GM12865 (cell line): ENCODE measurements at regions not wholly inside any gene's neighbourhood (a gene's known extent, or its start where the extent isn't known, plus 50 kb on each side); places are given as distances from the start of the nearest gene placed in this dataset.

Experiments
- DNase-seq: peaks from one replicate; pipeline ENCODE4 v3.0.0; 2010; ENCODE audit warnings: low read depth
- H3K4me3 ChIP-seq: 2 replicates; pipeline ENCODE4 v1.5.1; 2011; ENCODE audit warnings: mild to moderate bottlenecking, low read depth, low read length, control low read depth
- TF ChIP-seq, protein P1 (sequence below): IDR thresholded peaks from 2 replicates; pipeline ENCODE4 v1.5.1; 2011; ENCODE audit warnings: low read length, control low read depth, low read depth, inconsistent platforms; ENCODE audit not compliant: insufficient read depth; ENCODE audit errors: missing control alignments

DNA sequence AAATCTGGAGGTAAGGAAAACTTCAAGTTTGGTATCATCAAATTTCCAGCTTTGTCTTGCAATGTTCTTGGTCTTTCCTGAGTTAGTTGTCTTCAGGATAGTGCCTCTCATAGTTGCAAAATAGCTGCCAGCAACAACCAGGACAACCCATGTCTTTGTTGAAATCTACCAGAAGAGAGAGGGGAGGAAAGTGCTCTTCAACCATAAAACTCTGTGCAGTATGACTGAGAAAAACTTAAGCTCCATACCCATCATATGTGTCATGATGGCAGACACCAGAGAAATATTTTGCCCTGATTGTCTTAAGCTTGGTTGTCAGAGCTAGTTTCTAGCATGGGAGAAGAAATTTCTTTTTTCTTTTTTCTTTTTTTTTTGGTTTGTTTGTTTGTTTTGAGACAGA is 103.3 kb downstream of the SPRY2 start:
- no peak overlapping the region for H3K4me3 ChIP-seq
- TF ChIP-seq, protein P1, sequence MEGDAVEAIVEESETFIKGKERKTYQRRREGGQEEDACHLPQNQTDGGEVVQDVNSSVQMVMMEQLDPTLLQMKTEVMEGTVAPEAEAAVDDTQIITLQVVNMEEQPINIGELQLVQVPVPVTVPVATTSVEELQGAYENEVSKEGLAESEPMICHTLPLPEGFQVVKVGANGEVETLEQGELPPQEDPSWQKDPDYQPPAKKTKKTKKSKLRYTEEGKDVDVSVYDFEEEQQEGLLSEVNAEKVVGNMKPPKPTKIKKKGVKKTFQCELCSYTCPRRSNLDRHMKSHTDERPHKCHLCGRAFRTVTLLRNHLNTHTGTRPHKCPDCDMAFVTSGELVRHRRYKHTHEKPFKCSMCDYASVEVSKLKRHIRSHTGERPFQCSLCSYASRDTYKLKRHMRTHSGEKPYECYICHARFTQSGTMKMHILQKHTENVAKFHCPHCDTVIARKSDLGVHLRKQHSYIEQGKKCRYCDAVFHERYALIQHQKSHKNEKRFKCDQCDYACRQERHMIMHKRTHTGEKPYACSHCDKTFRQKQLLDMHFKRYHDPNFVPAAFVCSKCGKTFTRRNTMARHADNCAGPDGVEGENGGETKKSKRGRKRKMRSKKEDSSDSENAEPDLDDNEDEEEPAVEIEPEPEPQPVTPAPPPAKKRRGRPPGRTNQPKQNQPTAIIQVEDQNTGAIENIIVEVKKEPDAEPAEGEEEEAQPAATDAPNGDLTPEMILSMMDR: no peak
- no peak for DNase-seq

DNA sequence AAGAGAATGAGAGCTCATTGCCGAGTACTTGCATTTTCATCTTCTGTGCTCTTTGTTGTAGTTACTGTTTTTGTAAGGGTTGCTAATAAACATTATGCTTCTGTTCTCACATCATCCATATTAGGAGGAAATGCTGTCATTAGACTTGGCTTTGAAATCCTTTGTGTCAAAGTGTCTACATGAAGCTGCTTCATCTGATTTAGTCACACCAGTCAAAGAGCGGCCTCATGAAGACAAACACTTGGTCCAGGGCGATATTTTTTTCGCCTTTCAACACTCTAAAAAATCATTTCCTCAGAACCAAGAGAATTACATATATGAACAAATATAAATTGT is 105.0 kb downstream of the SPRY2 start:
- TF ChIP-seq, protein P1: no peak
- H3K4me3 ChIP-seq: no peak overlapping the region
- DNase-seq: peak; percentile 7

DNA sequence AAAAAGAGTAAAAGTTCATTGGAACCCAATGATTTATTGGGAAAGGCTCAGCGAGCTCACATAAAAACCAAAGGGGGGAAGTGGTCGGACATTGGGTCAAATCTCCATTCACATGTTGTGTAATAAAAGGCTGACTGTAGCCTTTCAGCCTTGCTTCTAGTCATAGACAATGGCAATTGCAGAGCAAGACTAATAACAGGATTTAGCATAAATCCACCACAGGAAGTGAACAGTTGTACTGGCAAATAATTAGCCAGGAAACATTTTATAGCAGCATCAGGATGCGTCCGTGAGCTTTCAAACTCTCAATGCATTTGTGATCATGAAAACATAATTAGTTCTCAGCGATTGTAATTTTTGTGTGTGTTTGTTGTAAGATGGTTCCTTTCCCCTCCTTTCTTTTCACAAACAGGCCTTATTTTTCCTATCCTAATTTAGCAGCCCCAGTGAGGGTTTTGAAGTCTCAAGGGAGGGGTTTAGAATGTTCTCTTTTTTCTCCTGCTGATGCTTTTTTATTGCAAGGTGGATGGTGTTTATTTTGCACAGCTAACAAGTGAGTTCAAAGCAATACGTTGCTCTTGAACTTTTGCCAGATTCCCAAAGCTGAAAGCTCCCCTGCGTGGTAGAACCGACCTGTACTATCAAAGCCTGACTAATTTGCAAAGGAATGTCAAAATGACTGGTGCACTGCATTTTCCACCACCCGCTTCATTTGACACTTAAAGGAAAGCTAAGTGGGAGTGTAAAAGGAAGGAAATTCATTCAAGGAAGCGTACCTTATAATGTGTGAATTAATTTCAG is 105.6 kb downstream of the SPRY2 start:
- TF ChIP-seq, protein P1: no peak
- no peak overlapping the region for H3K4me3 ChIP-seq
- peak; percentile 11 for DNase-seq

DNA sequence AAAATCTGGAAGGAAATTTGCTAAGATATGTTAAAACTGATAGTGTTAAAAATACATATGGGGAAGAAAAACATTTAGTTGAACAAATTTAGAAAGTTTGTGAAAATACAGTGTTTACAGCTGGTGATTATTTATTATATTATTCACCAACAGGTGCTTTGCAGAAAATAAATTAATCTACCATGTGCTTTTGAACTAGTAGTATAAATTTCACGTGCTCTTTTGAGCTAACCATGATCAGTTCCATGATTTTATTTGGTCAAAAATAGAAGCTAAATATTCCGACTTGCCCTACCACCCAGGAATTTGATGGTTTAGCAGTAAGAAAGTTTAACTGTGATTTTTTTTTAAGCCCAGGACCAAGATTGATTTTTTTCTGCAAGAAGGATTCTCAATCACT is 113.3 kb downstream of the SPRY2 start:
- TF ChIP-seq, protein P1: no peak
- no peak overlapping the region for H3K4me3 ChIP-seq

DNA sequence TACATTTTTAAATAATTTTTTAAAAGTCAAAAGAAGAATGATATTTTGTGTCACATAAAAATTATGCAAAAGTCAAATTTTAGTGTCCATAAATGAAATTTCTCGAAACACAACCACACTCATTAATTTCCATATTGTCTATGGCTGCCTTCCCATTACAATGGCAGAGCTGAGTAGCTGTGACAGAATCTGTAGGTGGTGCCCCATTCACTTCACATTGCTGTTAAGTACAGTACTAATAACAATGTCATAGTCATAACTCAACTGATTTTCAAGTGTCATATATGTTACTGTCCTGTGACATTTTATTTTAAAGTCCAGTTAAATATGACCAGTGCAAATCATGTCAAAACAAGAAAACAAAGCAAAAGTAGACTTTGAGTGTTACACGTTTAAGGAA is 114.3 kb downstream of the SPRY2 start:
- TF ChIP-seq, protein P1: no peak
- no peak overlapping the region for H3K4me3 ChIP-seq
- no peak for DNase-seq

More for the DNA sequence above, 113.3 kb downstream of the SPRY2 start:
- no peak for DNase-seq

DNA sequence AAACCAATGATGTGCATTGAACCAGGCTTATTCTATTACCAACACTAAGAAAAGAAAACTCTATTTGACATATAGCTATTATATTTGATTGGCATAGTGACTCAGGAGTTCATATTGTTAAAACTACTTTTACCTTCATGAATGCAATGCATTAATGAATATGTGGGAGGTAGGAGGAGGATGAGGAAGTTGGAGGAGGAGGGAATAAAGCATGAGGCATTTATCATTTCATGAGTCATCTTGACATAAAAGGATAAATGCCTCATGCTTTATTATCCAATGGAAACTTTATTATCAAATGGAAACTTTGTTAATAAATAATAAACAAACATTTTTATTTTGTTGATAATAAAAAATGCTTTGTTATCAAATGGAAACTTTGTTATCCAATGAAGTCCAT is 116.5 kb downstream of the SPRY2 start:
- no peak for DNase-seq
- no peak overlapping the region for H3K4me3 ChIP-seq
- TF ChIP-seq, protein P1: no peak
